VCaP (cell line): ENCODE measurements at regions not wholly inside any gene's neighbourhood (a gene's known extent, or its start where the extent isn't known, plus 50 kb on each side); places are given as distances from the start of the nearest gene placed in this dataset.
"Not testable (repeated sequence)": the region's sequence is repeated elsewhere in the genome, so short reads cannot be mapped to it uniquely, and the experiment has no call there.

Experiments
- H3K27ac ChIP-seq: fragments of 450-650 bp; 2 replicates; pipeline ENCODE4 v1.5.1; 2017
- TF ChIP-seq, protein P1 (sequence below): fragments of 450-650 bp; conservative IDR thresholded peaks from 2 replicates; pipeline ENCODE4 v1.5.1; 2017; ENCODE audit warnings: mild to moderate bottlenecking, moderate library complexity

- TF ChIP-seq, protein P1, sequence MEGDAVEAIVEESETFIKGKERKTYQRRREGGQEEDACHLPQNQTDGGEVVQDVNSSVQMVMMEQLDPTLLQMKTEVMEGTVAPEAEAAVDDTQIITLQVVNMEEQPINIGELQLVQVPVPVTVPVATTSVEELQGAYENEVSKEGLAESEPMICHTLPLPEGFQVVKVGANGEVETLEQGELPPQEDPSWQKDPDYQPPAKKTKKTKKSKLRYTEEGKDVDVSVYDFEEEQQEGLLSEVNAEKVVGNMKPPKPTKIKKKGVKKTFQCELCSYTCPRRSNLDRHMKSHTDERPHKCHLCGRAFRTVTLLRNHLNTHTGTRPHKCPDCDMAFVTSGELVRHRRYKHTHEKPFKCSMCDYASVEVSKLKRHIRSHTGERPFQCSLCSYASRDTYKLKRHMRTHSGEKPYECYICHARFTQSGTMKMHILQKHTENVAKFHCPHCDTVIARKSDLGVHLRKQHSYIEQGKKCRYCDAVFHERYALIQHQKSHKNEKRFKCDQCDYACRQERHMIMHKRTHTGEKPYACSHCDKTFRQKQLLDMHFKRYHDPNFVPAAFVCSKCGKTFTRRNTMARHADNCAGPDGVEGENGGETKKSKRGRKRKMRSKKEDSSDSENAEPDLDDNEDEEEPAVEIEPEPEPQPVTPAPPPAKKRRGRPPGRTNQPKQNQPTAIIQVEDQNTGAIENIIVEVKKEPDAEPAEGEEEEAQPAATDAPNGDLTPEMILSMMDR, result no peak
- H3K27ac ChIP-seq, result no peak overlapping the region
Measured at GRCh38 chr9:99663297-99663696, 158.4 kb upstream of the NR4A3 start.

GRCh38 chr9:99663856-99664255 is 157.8 kb upstream of the NR4A3 start:
- H3K27ac ChIP-seq, result no peak overlapping the region
- TF ChIP-seq, protein P1, result no peak

DNA sequence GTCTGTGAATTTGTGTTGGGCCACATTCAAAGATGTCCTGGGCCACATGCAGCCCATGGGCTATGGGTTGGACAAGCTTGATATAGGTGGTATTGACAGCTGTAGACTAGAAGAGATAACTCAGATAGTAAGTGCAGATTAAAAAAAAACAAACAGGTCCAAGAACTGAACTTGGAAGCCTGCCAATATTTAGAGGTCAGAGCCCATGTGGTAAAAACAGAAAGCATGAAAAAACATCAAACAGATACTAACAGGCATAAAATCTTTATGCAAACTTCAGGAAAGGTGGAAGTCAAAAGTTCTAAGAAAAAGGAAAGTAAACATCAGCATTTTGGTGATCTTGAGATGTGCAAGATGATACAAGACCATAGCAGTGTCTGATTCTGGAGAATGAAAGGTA is 155.1 kb upstream of the NR4A3 start:
- TF ChIP-seq, protein P1, result no peak
- H3K27ac ChIP-seq, result no peak overlapping the region

DNA sequence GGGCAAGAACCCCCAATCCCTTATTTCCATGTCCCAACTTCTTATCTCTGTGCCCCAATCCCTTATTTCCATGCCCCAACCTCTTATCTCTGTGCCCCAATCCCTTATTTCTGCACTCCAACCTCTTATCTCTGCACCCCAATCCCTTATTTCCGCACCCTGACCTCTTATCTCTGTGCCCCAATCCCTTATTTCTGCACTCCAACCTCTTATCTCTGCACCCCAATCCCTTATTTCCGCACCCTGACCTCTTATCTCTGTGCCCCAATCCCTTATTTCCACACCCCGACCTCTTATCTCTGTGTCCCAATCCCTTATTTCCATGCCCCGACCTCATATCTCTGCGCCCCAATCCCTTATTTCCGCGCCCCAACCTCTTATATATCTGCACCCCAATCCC is 150.8 kb upstream of the NR4A3 start:
- H3K27ac ChIP-seq, result not testable (repeated sequence)

GRCh38 chr9:99677281-99677680 is 144.4 kb upstream of the NR4A3 start:
- TF ChIP-seq, protein P1, result no peak
- H3K27ac ChIP-seq, result no peak overlapping the region

DNA sequence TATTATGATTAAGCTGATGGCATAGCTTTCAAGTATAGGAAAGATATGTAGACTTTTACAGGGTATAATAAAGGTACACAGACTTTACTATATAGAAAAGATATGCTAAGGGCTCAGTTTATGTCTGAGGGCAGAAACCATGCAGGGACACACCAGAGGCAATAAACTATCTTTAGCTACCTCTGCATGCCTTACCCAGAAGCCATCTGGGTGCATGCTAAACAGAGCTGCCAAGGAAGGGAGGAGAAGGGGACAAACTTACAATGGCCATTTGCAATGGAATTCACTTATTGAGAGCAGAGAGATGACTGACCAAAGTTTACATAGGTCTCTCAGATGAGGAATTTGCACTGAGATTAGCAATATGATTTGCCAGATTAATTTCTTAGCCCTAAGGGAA is 143.1 kb upstream of the NR4A3 start:
- TF ChIP-seq, protein P1, result no peak
- no peak overlapping the region for H3K27ac ChIP-seq

- TF ChIP-seq, protein P1, result no peak
- H3K27ac ChIP-seq, result no peak overlapping the region
Measured at GRCh38 chr9:99680191-99680590, 141.5 kb upstream of the NR4A3 start.

DNA sequence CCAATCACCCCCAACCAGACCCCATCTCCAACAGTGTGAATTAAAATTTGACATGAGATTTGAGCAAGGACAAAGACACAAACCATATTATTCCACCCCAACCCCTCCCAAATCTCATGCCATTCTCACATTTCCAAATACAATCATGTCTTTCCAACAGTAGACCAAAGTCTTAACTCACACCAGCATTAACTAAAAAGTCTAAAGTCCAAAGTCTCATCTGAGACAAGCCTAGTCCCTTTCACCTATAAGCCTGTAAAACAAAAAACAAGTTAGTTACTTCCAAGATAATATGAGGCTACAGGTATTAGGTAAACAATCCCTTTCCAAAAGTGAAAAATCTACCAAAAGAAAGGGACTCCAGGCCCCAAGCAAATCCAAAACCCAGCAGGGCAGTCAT is 140.6 kb upstream of the NR4A3 start:
- TF ChIP-seq, protein P1, result no peak
- H3K27ac ChIP-seq, result no peak overlapping the region
